Panc1 (cell line): ENCODE measurements at regions not wholly inside any gene's neighbourhood (a gene's known extent, or its start where the extent isn't known, plus 50 kb on each side); places are given as distances from the start of the nearest gene placed in this dataset.
A peak's percentile ranks its signal among the peaks of the same experiment; 100 is the strongest.

ENCODE experiments used
- ATAC-seq: fragments of 200-7000 bp; cut with Tn5 transposase; 2 replicates; pipeline ENCODE4 v1.9.1; 2020; ENCODE audit warnings: mild to moderate bottlenecking, moderate library complexity
- BruUV-seq: library from RNA; stranded (reverse); fragments of 400-500 nt; replicated peaks from 2 replicates; lab custom pipeline; 2021; lab: Mats Ljungman, UMichigan
- CTCF ChIA-PET: fragments of 300-600 bp; sonication (Branson Sonifier 250); formaldehyde crosslinking; loops from one replicate; lab custom pipeline; 2022; ENCODE audit warnings: antibody characterized with exemption; lab: Charles Lee
- POLR2A ChIA-PET: fragments of 300-600 bp; sonication (Branson Sonifier 250); formaldehyde crosslinking; loops from one replicate; lab custom pipeline; 2022; ENCODE audit warnings: antibody characterized with exemption; lab: Charles Lee
- DNase-seq: peaks from one replicate; pipeline ENCODE4 v3.0.0-alpha.2; 2010; ENCODE audit warnings: low read depth, low spot score
- H3K27ac ChIP-seq: 2 replicates; pipeline ENCODE4 v1.5.1; 2011; ENCODE audit warnings: mild to moderate bottlenecking, low read length, inconsistent platforms
- H3K27me3 ChIP-seq: fragments of 200-500 bp; sonication (Bioruptor generic); 2 replicates; pipeline ENCODE4 v1.6.0; 2014; ENCODE audit warnings: low read length, inconsistent platforms; ENCODE audit not compliant: control insufficient read depth, insufficient read depth
- H3K36me3 ChIP-seq: fragments of 200-500 bp; sonication (Bioruptor generic); 2 replicates; pipeline ENCODE4 v1.5.1; 2014; ENCODE audit warnings: inconsistent platforms, mild to moderate bottlenecking, low read length, moderate library complexity; ENCODE audit not compliant: control insufficient read depth, insufficient read depth
- H3K4me1 ChIP-seq: 2 replicates; pipeline ENCODE4 v1.5.1; 2011; ENCODE audit warnings: inconsistent platforms, mild to moderate bottlenecking, low read length, moderate library complexity; ENCODE audit not compliant: control insufficient read depth, insufficient read depth
- H3K4me3 ChIP-seq, 2 experiments: 2 replicates each; pipeline ENCODE4 v1.5.1; 2011 to 2012; ENCODE audit warnings: low read depth in 2 of 2, low read length in 2 of 2, mild to moderate bottlenecking in 2 of 2, inconsistent platforms in 1 of 2, moderate library complexity in 1 of 2
- H3K9me3 ChIP-seq: fragments of 200-500 bp; sonication (Bioruptor generic); 2 replicates; pipeline ENCODE4 v1.5.1; 2014; ENCODE audit warnings: low read depth, mild to moderate bottlenecking, inconsistent platforms, low read length, moderate library complexity; ENCODE audit not compliant: control insufficient read depth, insufficient read depth
- CTCF ChIP-seq: fragments of 450-650 bp; IDR thresholded peaks from 2 replicates; pipeline ENCODE4 v1.5.1; 2017; ENCODE audit warnings: mild to moderate bottlenecking
- POLR2AphosphoS5 ChIP-seq: IDR thresholded peaks from 2 replicates; pipeline ENCODE4 v1.6.1; 2012; ENCODE audit warnings: mild to moderate bottlenecking, low read depth, low read length, moderate library complexity
- SIN3A ChIP-seq: IDR thresholded peaks from 2 replicates; pipeline ENCODE4 v1.6.1; 2012; ENCODE audit warnings: low read depth, mild to moderate bottlenecking, low read length, moderate library complexity, borderline replicate concordance; ENCODE audit not compliant: insufficient read depth
- TCF7L2 ChIP-seq: IDR thresholded peaks from 2 replicates; pipeline ENCODE4 v1.6.1; 2011; ENCODE audit warnings: mild to moderate bottlenecking, low read depth, low read length, inconsistent platforms
- in situ Hi-C: cut with HindIII; loops from 2 replicates; pipeline ENCODE4 v1.10.0; 2016; ENCODE audit warnings: low sequenced_read_pairs, low pct_unique_long_range_greater_than_20kb
- intact Hi-C: fragments of 100-400 bp; cut with micrococcal nuclease; formaldehyde crosslinking; loops from one replicate; pipeline ENCODE4 v1.10.0; 2022; ENCODE audit not compliant: unreplicated experiment
- TF ChIP-seq, protein P1 (sequence below), 2 experiments: IDR thresholded peaks; 2 replicates each; pipeline ENCODE4 v1.6.1; 2011 to 2012; ENCODE audit warnings: low read depth in 2 of 2, control low read depth in 1 of 2, low read length in 1 of 2, mild to moderate bottlenecking in 1 of 2, moderate library complexity in 1 of 2; ENCODE audit not compliant: insufficient read depth in 1 of 2

DNA sequence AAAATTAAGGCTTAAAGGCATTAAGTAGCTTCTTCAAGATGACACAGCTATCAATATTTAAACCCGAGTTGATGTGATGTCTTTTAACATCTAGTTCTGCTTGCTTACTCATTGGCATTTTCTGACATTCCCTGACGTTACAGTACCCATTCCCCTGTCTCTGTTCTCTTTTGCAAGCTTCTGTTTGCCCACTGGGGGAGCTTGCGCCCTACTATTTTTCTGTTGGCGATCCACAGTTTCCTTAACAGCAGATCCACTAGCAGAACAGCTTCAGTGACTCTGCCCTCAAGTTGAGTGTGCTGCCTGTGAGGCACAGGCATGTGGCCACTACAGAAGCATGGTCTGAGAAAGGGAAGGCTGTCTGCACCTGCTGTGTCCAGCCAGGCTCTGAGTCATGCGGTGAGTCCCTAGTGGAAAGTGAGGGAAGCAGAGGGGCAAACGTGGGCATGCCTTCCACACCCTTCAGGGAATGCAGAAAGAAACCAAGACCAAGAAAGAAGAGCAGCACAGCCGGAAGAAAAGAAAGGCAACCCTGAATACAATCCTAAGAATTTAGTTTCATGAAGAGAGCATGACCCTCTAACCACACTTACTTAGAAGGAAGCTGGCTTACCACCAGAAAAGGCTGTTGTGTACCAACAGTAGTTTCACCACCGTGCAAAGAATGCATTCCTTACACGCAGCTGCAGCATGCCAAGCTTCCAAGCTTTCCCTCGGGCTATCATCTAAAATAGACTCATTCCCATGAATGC is 97.7 kb upstream of the VGLL2 start:
- no peaks in the 10 kb centered on the region for H3K4me1 ChIP-seq
- in situ Hi-C loops = no loop called here
- TF ChIP-seq TCF7L2 = no peak
- no peak for TF ChIP-seq CTCF
- no peak for TF ChIP-seq POLR2AphosphoS5
- TF ChIP-seq, protein P1, sequence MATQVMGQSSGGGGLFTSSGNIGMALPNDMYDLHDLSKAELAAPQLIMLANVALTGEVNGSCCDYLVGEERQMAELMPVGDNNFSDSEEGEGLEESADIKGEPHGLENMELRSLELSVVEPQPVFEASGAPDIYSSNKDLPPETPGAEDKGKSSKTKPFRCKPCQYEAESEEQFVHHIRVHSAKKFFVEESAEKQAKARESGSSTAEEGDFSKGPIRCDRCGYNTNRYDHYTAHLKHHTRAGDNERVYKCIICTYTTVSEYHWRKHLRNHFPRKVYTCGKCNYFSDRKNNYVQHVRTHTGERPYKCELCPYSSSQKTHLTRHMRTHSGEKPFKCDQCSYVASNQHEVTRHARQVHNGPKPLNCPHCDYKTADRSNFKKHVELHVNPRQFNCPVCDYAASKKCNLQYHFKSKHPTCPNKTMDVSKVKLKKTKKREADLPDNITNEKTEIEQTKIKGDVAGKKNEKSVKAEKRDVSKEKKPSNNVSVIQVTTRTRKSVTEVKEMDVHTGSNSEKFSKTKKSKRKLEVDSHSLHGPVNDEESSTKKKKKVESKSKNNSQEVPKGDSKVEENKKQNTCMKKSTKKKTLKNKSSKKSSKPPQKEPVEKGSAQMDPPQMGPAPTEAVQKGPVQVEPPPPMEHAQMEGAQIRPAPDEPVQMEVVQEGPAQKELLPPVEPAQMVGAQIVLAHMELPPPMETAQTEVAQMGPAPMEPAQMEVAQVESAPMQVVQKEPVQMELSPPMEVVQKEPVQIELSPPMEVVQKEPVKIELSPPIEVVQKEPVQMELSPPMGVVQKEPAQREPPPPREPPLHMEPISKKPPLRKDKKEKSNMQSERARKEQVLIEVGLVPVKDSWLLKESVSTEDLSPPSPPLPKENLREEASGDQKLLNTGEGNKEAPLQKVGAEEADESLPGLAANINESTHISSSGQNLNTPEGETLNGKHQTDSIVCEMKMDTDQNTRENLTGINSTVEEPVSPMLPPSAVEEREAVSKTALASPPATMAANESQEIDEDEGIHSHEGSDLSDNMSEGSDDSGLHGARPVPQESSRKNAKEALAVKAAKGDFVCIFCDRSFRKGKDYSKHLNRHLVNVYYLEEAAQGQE (IDR thresholded peaks at IDR 0.05; ENCODE audit: insufficient read depth in 1 of 2, low read depth in 2 of 2, low read length in 1 of 2) = no peak
- no peak for TF ChIP-seq SIN3A
- no peaks in the 10 kb centered on the region for H3K9me3 ChIP-seq
- intact Hi-C loops = no loop called here
- POLR2A ChIA-PET = interaction anchor here (0.6 kb wide), 1 partner anchor 1717 kb away, joined by 4 read pairs; no protein-coding TSS in a partner anchor
- no peaks in the 10 kb centered on the region for H3K36me3 ChIP-seq
- CTCF ChIA-PET = no interaction called here
- 0 out of 2 replicates have a peak, but pooled peaks have one; percentile 48 for ATAC-seq
- H3K27me3 ChIP-seq = no peaks in the 10 kb centered on the region
- no peak overlapping the region for H3K27ac ChIP-seq
- H3K4me3 ChIP-seq = no peak overlapping the region
- DNase-seq = no peak
- BruUV-seq = no TSS peak

DNA sequence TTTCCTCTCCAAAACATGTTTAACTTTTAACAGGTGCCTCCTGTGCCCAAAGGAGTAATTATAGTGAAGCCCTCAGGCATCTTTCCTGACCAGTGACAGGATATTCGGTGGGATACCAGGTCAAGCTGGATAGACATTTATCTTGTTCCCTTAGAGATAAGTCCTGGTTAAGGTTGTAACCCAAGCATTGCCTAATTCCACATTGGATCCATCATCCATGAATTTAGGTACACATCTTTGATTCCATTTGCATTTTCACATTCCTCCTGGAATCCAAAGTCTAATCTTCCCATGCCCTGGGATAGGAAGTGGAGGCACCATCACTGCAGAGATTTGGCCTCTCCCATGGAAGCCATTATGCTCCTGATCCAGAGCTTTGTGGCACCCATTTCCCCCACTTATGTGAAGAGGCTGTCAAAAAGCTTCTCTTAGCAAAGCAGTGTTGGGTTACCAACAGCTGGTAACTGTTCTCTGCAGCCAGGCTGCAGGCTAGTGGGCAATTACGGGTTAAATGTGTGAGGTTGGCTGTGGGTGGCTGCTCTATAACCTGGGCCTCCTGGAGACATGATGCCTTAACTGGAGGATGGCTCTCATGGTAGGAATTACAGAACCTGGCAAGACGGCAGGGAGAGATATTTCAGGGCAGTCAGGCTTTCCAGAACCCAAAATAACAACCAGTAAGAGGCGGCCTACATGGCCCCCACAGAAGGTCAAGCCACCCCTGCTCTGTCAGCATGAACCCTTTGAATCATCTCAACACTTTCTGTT is 96.9 kb upstream of the VGLL2 start:
- ChIA-PET POLR2A (interaction anchor here (0.6 kb wide), 1 partner anchor 1718 kb away, joined by 4 read pairs; no protein-coding TSS in a partner anchor), CTCF (no interaction called here)
- in situ Hi-C loops (no loop called here), intact Hi-C loops (no loop called here)
- Histone ChIP-seq H3K4me1 (no peaks in the 10 kb centered on the region), H3K27ac (no peak overlapping the region), H3K9me3 (no peaks in the 10 kb centered on the region), H3K27me3 (no peaks in the 10 kb centered on the region), H3K36me3 (no peaks in the 10 kb centered on the region), H3K4me3 (no peak overlapping the region)
- ATAC-seq (no peak), DNase-seq (no peak)
- TF ChIP-seq TCF7L2 (no peak), CTCF (no peak), POLR2AphosphoS5 (no peak), SIN3A (no peak)
- TF ChIP-seq, protein P1 (IDR thresholded peaks at IDR 0.05; ENCODE audit: insufficient read depth in 1 of 2, low read depth in 2 of 2, low read length in 1 of 2) = no peak
- BruUV-seq = no TSS peak
